ENCODE measurements at regions not wholly inside any gene's neighbourhood (a gene's known extent, or its start where the extent isn't known, plus 50 kb on each side); places are given as distances from the start of the nearest gene placed in this dataset.

DNA sequence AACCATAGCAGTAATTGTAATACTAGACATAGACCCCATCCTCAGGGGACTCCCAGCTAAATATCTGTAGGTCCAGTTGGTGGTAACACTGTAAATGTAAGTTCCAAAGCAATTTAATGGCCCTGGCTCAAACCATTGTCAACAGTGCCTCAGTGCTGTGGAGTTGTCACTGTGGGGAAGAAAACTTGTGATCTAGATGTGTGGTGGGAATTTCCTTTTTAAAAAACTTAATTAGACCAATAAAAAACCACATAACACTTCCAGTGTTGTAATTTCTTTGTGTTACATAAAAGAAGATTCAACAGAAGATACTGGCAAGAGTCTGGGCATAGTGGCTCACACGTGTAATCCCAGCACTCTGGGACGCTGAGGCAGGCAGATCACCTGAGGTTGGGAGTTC, 138.6 kb upstream of the UMPS start:
- H3K4me1 ChIP-seq (ENCODE audit: insufficient read depth, low read length): no peaks in the 10 kb centered on the region
- no peak overlapping the region for H3K4me3 ChIP-seq (ENCODE audit: low read length)
- H3K27me3 ChIP-seq (ENCODE audit: insufficient read depth, low read length): peaks cover 10% of the 10 kb centered on the region
- no peaks in the 10 kb centered on the region for H3K9me3 ChIP-seq (ENCODE audit: low read depth, low read length)

DNA sequence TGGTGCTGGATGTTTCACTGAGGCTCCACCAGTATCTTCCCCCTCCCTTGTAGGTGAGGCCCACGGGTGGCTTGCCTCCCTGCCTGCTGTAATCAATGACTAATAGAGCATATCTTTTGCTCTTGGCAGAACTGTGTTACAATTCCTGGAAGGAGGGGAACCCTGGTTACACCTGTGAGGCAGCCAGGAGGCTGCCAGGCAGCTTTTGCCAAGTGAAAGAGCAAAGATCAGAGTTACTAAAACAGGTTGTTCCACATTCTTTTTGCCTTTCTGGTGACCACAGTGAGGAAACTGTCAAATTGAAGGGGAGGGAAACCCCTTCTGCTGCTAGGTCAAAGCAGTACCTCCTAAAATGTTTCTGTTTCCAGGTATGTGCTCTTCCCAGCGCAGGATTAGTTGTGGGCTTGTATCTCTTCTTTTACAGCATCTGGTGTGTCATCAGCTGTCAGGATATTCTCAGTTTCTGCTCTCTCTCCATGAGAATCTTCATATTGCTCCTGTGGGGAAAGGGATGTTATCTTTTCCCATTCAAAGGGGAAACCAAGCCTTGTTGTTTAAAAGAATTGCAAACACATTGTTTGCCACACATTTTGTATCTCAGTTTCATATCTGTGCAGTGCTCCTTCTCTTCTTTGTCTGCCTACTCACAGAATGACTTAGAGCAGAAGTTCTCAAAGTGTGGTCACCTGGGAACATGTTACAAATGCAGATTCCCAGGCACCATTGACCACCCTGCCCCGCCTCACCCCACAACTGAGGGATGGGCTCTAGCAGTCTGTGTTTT, 137.4 kb upstream of the UMPS start:
- no peaks in the 10 kb centered on the region for H3K9me3 ChIP-seq (ENCODE audit: low read depth, low read length)

DNA sequence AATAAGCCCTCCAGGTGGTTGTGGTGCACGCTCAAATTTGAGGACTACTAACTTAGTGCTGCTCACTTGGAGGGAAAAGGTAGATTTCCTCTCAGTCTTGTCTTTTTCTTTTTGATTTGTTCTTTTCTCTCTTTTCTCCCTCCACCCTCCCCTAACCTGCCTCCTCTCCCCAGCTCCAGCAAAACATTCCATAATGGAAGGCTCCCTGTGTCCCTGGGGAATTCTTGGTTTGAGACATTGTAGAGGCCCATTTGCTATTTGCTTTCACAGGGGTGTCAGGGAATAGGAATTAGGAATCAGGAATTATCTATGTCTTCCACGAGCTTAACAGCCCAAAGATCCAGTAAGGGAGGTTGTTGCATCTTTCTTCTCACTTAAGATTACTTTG, 136.8 kb upstream of the UMPS start:
- Histone ChIP-seq H3K9me3 (ENCODE audit: low read depth, low read length) (no peaks in the 10 kb centered on the region), H3K27me3 (ENCODE audit: insufficient read depth, low read length) (no peaks in the 10 kb centered on the region), H3K4me3 (ENCODE audit: low read length) (no peak overlapping the region), H3K4me1 (ENCODE audit: insufficient read depth, low read length) (no peaks in the 10 kb centered on the region)

More for the DNA sequence above, 137.4 kb upstream of the UMPS start:
- Histone ChIP-seq H3K27me3 (ENCODE audit: insufficient read depth, low read length) (peaks cover 3% of the 10 kb centered on the region), H3K4me3 (ENCODE audit: low read length) (no peak overlapping the region), H3K4me1 (ENCODE audit: insufficient read depth, low read length) (no peaks in the 10 kb centered on the region)

DNA sequence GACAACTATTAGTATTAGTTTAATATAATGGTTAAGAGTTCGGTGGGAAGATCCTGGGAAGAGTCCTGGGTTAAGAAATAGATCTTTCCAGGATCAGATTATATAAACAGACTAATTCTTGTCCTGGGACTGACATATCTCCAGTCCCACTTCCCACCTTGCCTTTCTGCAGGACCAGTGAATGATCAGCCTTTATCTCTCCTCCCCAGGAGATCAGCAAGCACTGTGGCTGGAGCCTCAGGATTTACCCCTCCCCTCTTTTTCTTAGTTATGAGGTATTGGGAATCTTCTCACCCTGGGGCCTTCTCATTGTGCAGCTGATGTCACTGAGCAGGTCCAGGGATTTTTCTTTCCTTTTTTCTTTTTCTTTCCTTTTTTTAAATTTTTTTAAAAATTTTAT, 135.7 kb upstream of the UMPS start:
- H3K9me3 ChIP-seq (ENCODE audit: low read depth, low read length): no peaks in the 10 kb centered on the region
- no peak overlapping the region for H3K4me3 ChIP-seq (ENCODE audit: low read length)
- H3K4me1 ChIP-seq (ENCODE audit: insufficient read depth, low read length): no peaks in the 10 kb centered on the region
- H3K27me3 ChIP-seq (ENCODE audit: insufficient read depth, low read length): no peaks in the 10 kb centered on the region

DNA sequence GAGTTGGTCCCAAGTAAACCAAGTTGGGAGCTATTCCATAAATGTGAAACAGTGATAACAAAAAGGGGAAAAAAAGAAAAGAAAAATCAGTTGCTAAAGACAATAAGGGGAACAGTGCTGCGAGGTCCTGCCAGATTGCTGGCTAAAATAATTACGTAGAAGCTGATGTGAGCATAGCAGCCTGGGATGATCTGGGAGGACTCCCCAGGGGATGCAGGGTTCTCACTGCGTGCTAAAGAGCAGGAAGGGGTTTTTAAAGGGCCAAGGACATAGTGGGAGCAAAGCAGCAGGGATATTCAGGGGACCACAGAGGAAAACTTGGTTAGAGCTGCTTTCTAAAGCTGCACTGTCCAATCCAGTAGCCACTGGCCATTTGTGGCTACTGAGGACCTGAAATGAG, 133.0 kb upstream of the UMPS start:
- H3K4me3 ChIP-seq (ENCODE audit: low read length): no peak overlapping the region
- H3K9me3 ChIP-seq (ENCODE audit: low read depth, low read length): no peaks in the 10 kb centered on the region
- H3K27me3 ChIP-seq (ENCODE audit: insufficient read depth, low read length): no peaks in the 10 kb centered on the region
- no peaks in the 10 kb centered on the region for H3K4me1 ChIP-seq (ENCODE audit: insufficient read depth, low read length)

DNA sequence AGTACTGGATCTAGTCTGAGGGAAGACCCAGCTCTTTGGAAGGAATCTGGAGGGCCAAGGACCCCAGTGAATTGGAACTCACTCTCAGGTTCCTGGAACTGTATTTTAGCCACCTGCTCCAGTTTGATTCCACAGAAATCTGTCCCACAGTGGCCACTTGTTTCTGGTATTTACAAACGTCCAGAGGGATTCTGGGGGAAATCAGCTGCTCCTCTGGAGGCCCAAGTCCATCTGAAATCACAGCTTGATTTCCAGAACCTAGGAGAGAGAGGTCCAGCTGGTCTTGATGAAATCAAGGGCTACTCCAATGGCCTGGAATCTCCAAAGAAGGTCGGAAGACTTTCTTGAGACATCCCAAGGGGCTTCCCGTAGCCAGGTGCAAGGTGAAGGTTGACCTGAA, 132.3 kb upstream of the UMPS start:
- Histone ChIP-seq H3K9me3 (ENCODE audit: low read depth, low read length) (no peaks in the 10 kb centered on the region), H3K4me1 (ENCODE audit: insufficient read depth, low read length) (no peaks in the 10 kb centered on the region), H3K27me3 (ENCODE audit: insufficient read depth, low read length) (no peaks in the 10 kb centered on the region), H3K4me3 (ENCODE audit: low read length) (no peak overlapping the region)

DNA sequence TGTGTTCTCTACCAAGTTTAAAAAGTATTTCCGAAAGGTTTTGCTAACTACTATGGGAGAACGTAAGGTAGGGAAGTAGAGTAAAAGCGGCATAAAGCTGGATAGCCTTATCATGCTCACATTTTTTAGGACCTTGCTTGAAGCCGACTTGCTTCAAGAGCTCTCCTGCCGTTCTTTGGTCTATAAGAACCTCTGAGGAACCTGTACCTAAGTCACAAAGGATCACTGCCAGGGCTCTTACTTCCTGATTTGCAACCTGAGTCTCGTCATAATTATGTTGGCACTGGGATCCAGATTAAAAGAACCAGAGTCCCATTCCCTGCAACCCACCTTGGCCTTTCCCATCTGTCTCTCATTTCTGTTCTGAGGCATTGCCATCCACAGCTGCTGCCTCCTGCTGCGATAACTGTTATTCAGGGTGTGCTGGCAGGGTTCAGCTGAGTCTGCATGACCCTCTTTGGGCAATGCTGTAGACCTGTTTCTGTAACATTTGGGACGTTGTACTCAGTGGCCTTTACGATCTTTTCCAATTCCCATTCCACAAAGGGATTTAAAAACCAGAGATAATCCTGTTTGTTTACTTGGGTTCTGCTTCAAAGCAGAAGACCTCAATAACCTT, 131.0 kb upstream of the UMPS start:
- Histone ChIP-seq H3K4me3 (ENCODE audit: low read length) (no peak overlapping the region), H3K9me3 (ENCODE audit: low read depth, low read length) (no peaks in the 10 kb centered on the region), H3K4me1 (ENCODE audit: insufficient read depth, low read length) (no peaks in the 10 kb centered on the region), H3K27me3 (ENCODE audit: insufficient read depth, low read length) (no peaks in the 10 kb centered on the region)

DNA sequence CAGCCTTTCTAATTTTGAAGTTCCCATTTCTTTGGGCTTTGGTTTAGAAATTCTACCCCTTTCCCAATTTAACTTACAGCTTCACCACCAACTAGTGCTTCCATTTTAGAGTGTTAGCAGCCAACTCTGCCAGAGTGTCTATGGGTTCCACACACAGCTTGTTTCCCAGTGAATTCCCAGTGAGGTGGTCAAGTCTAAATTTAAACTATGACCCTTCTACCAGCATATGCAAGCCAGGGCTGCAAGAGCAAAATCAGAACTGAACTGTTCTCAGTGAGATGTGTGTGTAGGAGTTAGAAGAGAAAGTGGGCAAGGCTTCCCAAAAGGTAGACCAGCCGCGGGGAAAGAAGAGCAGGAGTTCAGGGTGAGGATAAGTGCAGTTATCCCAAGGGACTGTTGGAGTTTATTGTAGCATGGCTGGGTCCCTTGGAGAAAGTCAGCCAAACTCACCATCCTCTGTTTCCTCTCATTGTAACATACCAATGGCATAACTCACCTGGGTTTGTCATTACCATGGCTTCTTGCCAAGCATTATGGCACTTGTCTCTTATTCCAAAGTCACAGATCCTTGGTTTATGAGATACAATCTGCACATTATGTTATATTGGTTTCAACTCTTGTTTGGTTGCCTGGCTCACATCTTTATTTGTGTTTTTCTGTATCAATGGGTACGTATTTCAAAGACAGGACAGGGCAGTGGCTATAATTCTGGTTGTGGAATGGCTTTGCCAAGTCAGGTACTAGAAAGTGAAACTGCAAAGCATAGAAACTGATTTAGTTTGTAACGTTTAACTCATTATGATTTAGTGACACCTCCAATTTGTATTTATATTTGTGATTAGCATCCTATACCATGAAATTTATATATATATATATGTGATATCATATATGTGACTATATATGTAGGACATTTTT, 130.2 kb upstream of the UMPS start:
- Histone ChIP-seq H3K4me3 (ENCODE audit: low read length) (no peak overlapping the region), H3K9me3 (ENCODE audit: low read depth, low read length) (no peaks in the 10 kb centered on the region), H3K4me1 (ENCODE audit: insufficient read depth, low read length) (no peaks in the 10 kb centered on the region), H3K27me3 (ENCODE audit: insufficient read depth, low read length) (no peaks in the 10 kb centered on the region)

DNA sequence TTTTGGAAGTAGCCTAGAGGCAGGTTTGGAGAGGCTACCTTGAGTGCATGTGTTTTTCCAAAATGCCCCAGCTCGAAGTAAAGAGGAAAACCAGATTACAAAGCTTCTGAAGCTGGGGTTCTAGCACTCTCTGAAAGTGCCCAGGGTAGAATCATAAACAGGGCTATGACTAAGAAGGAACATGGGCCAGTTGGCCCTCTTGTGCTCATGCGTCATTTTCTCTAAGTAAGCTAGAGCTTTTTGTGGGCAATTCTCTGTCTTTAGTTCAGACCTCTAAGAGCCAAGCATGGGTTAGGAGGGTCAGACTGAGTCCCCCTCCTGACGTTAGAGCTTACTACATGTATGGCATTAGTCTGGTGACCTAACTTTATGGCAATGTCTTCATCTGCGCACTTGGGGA, 129.5 kb upstream of the UMPS start:
- Histone ChIP-seq H3K9me3 (ENCODE audit: low read depth, low read length) (no peaks in the 10 kb centered on the region), H3K4me3 (ENCODE audit: low read length) (no peak overlapping the region), H3K27me3 (ENCODE audit: insufficient read depth, low read length) (no peaks in the 10 kb centered on the region), H3K4me1 (ENCODE audit: insufficient read depth, low read length) (no peaks in the 10 kb centered on the region)

DNA sequence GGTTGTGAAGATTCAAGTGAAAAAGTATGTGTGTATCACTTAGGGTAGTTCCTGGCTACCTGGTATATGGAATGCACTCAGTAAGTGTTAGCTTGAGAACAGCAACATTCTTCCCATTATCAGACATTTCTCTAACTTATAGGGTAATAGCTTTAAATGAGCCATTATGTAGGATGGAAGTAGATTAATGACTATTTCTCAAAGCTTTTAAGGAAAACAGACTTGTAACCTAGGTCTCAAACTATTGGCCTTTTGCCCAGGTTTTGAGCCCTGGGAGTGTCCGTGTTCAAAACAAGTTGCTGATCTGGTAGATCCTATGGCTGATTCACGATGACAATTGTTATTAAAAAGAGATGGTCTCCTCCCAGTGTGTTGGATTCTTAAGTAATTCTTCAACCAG, 129.1 kb upstream of the UMPS start:
- Histone ChIP-seq H3K27me3 (ENCODE audit: insufficient read depth, low read length) (no peaks in the 10 kb centered on the region), H3K4me3 (ENCODE audit: low read length) (no peak overlapping the region), H3K4me1 (ENCODE audit: insufficient read depth, low read length) (no peaks in the 10 kb centered on the region), H3K9me3 (ENCODE audit: low read depth, low read length) (no peaks in the 10 kb centered on the region)

DNA sequence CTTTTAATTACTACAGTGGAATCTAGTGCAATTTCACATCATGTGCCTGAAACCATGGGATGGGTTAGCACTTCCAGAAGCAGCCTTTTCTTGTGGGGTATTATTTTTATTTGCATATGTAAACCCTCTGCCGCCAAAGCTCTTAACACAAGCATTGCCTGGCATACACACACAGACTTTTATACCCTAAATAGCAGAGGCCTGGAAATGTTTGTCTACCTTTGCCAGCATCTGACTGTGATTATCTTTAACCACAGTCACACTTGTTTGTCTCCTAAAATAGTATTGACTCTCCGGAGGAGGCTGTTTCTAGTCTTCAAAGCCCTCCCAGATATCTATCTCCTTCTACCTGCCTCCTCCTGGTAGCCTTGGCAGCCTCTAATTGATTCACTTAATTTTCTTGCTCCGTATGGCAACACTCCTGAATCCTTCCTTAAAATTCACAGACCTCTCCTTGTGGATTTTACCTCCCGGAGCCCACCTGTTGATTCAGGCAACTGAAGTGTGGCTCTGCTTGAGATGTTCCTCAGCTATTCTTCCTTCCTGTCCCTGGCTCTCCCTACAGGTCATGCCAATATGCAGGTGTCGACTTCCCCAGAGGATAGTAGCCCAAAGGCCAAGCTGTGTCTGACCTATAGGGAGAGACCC, 127.1 kb upstream of the UMPS start:
- Histone ChIP-seq H3K4me3 (ENCODE audit: low read length) (no peak overlapping the region), H3K4me1 (ENCODE audit: insufficient read depth, low read length) (no peaks in the 10 kb centered on the region), H3K27me3 (ENCODE audit: insufficient read depth, low read length) (no peaks in the 10 kb centered on the region), H3K9me3 (ENCODE audit: low read depth, low read length) (no peaks in the 10 kb centered on the region)

DNA sequence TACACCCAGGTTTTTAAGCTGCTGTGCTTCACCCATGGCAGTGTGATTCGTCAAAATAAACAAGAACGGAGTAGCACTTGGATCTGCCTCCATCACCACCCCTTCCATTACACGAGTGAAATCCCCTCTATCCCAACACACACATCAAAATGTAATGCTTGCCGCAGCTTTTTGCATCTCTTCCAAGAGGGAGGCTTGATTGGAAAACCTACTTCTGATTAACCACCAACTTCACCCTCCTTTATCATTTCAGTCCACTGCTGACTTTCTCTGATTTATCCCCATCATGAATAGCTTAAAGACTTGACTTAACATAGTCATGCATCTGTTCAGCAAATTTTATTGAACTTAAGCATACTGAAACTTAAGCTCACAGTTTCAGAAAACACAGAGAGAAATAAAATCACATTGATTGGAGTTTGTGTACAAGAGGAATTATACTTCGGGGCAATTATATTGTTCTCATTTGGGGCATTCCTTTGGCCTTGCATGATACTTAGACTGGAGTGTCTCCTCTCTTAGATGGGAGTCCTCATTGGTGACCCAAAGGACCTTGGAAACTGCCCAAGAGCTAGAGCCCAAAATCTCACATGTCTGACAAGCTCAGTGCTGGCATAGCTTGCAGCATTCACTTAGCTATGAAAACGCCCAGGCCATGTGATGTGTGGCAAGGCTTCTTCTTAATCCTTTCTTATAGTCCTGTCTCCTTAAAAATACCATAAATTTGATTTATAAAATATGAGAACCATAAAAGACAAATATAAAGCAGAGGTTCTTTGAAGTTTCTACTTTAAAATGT, 124.3 kb upstream of the UMPS start:
- H3K9me3 ChIP-seq (ENCODE audit: low read depth, low read length): no peaks in the 10 kb centered on the region
- no peak overlapping the region for H3K4me3 ChIP-seq (ENCODE audit: low read length)
- H3K27me3 ChIP-seq (ENCODE audit: insufficient read depth, low read length): no peaks in the 10 kb centered on the region
- H3K4me1 ChIP-seq (ENCODE audit: insufficient read depth, low read length): no peaks in the 10 kb centered on the region

DNA sequence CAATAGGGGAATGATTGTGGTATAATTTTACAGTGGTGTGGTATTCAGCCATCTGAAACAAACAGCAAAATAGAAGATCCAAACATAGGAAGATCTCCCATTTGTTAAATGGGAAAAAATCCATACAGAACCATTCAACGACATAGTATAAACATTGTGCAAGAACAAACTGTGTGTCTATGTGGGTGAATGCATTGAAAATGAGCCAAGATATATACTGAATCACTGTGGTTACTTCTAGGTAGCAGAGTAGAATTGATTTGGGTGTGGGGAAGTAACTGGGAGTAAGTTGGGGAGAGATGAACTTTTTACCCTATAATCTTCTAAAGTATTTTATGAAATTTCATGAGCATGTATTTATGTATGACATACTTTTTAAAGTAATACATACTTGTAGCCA, 123.1 kb upstream of the UMPS start:
- Histone ChIP-seq H3K4me3 (ENCODE audit: low read length) (no peak overlapping the region), H3K9me3 (ENCODE audit: low read depth, low read length) (no peaks in the 10 kb centered on the region), H3K27me3 (ENCODE audit: insufficient read depth, low read length) (no peaks in the 10 kb centered on the region), H3K4me1 (ENCODE audit: insufficient read depth, low read length) (no peaks in the 10 kb centered on the region)

DNA sequence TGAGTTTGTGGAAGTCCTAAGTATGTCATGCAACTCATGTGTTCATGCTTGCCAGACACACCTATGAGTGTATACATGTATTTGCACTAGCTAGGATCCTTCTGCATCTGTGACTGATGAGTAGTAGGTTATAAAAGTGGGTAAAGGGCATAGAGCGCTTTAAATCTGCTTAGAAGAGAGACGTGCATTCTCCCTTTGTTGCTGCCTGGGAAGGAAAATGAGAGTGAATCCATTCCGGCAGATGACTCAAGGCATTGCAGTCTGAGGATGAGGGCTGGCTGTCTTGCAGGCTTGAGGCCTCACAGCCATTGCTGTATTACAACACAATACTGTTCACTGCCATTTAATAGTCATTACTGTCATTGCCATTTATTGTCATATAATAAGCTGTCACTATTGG, 120.8 kb upstream of the UMPS start:
- no peaks in the 10 kb centered on the region for H3K27me3 ChIP-seq (ENCODE audit: insufficient read depth, low read length)

More for the DNA sequence above, 120.8 kb upstream of the UMPS start:
- Histone ChIP-seq H3K4me3 (ENCODE audit: low read length) (no peak overlapping the region), H3K4me1 (ENCODE audit: insufficient read depth, low read length) (no peaks in the 10 kb centered on the region), H3K9me3 (ENCODE audit: low read depth, low read length) (no peaks in the 10 kb centered on the region)

Data from mononuclear cell (primary cell).